ENCODE measurements at regions not wholly inside any gene's neighbourhood (a gene's known extent, or its start where the extent isn't known, plus 50 kb on each side); places are given as distances from the start of the nearest gene placed in this dataset.

DNA sequence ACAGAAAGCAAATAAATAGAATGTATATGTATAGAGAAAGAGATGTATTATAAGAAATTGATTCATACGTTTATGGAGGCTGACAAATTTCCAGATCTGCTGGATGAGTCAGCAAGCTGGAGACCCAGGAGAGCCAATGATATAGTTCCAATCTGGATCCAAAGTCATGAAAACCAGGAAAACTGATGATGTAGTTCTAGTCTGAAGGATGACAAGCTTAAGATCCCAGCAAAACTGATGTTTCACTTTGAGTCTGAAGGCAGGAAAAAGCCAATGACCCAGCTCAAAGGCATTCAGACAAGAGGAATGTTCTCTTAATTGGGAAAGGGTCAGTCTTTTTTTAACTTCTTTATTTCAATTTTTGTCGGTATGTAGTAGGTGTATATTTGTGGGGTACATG is 102.6 kb downstream of the LHFPL1 start:
- TF ChIP-seq CTCF (conservative IDR thresholded peaks at IDR 0.05 in 1 of 2, IDR thresholded peaks at IDR 0.05 in 1 of 2; ENCODE audit: low read depth in 1 of 2, low read length in 2 of 2) (no peak), EZH2 (IDR thresholded peaks at IDR 0.05; ENCODE audit: low read length, missing control alignments) (no peak)

All from fibroblast of lung (primary cell).